ENCODE measurements at regions not wholly inside any gene's neighbourhood (a gene's known extent, or its start where the extent isn't known, plus 50 kb on each side); places are given as distances from the start of the nearest gene placed in this dataset.

DNA sequence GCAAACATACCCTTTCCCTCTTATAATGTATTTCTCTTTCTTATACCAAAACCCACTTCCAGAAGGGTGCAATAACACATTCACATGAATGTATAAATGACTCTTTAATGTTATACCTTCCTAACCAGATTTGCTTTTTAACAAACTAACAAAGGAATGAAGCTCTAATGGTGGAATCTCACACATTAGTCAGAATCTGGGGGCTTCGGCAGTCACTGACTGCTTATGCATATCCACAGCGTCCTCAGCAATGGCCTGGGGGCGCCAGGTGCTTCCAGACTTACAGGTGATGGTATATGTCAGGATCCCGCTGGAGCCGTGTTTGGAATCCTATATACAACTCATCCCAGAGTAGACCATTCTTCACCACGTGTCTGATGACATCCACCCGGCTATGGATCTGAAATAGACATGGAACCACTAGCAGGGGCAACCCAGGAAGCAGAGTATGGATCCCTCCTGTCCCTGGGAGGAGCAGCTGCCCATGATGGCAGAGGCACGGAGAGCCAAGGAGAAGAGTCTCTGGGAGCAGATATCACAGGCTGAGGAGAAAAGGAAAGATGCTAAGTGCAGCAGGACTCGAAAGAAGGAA is 150.8 kb upstream of the RIPOR2 start:
- Histone ChIP-seq H3K4me1 (ENCODE audit: insufficient read depth, low read length) (peaks cover 20% of the 10 kb centered on the region), H3K27me3 (ENCODE audit: insufficient read depth, low read length, poor library complexity) (no peaks in the 10 kb centered on the region), H4K20me1 (ENCODE audit: insufficient read depth, low read length) (no peaks in the 10 kb centered on the region), H3K27ac (ENCODE audit: low read length) (peak overlapping the region; percentile 23), H3K79me2 (ENCODE audit: insufficient read depth, low read length) (no peaks in the 10 kb centered on the region), H3K36me3 (ENCODE audit: insufficient read depth, low read length) (peaks cover 92% of the 10 kb centered on the region), H3K9ac (ENCODE audit: low read depth, low read length) (no peak overlapping the region), H3K4me2 (ENCODE audit: insufficient read depth, low read length) (no peak overlapping the region), H2AFZ (ENCODE audit: low read depth, low read length) (no peak overlapping the region), H3K4me3 (ENCODE audit: low read depth in 1 of 2, low read length in 2 of 2) (no peak overlapping the region), H3K9me3 (ENCODE audit: insufficient read depth, low read length, severe bottlenecking) (no peaks in the 10 kb centered on the region)
- TF ChIP-seq, protein P1, sequence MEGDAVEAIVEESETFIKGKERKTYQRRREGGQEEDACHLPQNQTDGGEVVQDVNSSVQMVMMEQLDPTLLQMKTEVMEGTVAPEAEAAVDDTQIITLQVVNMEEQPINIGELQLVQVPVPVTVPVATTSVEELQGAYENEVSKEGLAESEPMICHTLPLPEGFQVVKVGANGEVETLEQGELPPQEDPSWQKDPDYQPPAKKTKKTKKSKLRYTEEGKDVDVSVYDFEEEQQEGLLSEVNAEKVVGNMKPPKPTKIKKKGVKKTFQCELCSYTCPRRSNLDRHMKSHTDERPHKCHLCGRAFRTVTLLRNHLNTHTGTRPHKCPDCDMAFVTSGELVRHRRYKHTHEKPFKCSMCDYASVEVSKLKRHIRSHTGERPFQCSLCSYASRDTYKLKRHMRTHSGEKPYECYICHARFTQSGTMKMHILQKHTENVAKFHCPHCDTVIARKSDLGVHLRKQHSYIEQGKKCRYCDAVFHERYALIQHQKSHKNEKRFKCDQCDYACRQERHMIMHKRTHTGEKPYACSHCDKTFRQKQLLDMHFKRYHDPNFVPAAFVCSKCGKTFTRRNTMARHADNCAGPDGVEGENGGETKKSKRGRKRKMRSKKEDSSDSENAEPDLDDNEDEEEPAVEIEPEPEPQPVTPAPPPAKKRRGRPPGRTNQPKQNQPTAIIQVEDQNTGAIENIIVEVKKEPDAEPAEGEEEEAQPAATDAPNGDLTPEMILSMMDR (IDR thresholded peaks at IDR 0.05; ENCODE audit: borderline replicate concordance, extremely low read depth, low read length, poor library complexity, severe bottlenecking), result no peak
- TF ChIP-seq EZH2 (IDR thresholded peaks at IDR 0.05; ENCODE audit: borderline replicate concordance, low read depth, low read length, severe bottlenecking), result no peak
- no peak for ATAC-seq (ENCODE audit: insufficient read depth, low read depth)
- DNase-seq, result no peak

DNA sequence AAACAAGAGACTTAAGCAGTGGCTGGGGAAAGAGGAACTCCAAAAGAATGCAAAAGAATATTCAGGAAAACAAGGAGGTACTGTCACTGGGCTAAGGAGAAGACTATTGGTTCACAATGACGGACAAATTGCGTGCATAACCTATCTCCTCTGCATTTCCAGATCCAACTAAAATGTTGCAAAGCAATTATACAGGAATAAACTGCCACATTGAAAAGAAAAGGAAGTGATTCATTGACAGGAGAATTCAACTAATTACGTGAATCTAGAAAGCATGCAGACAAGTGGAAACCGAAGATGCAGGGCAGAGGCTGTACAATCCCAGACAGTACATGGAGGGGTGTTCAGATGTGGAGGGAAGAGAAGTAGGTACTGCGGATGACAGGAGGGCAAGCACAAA is 152.8 kb upstream of the RIPOR2 start:
- no peaks in the 10 kb centered on the region for H3K27me3 ChIP-seq (ENCODE audit: insufficient read depth, low read length, poor library complexity)
- H3K9me3 ChIP-seq (ENCODE audit: insufficient read depth, low read length, severe bottlenecking), result no peaks in the 10 kb centered on the region
- H3K27ac ChIP-seq (ENCODE audit: low read length), result 0 out of 2 replicates have a peak overlapping the region, but pooled peaks have one; percentile 18
- no peaks in the 10 kb centered on the region for H4K20me1 ChIP-seq (ENCODE audit: insufficient read depth, low read length)
- H3K4me3 ChIP-seq (ENCODE audit: low read depth in 1 of 2, low read length in 2 of 2), result no peak overlapping the region
- ATAC-seq (ENCODE audit: insufficient read depth, low read depth) (no peak), DNase-seq (no peak)
- H3K36me3 ChIP-seq (ENCODE audit: insufficient read depth, low read length), result peaks cover 94% of the 10 kb centered on the region
- no peak overlapping the region for H3K4me2 ChIP-seq (ENCODE audit: insufficient read depth, low read length)
- TF ChIP-seq, protein P1 (IDR thresholded peaks at IDR 0.05; ENCODE audit: borderline replicate concordance, extremely low read depth, low read length, poor library complexity, severe bottlenecking), result no peak
- no peak for TF ChIP-seq EZH2 (IDR thresholded peaks at IDR 0.05; ENCODE audit: borderline replicate concordance, low read depth, low read length, severe bottlenecking)
- H3K79me2 ChIP-seq (ENCODE audit: insufficient read depth, low read length), result no peaks in the 10 kb centered on the region
- peaks cover 20% of the 10 kb centered on the region for H3K4me1 ChIP-seq (ENCODE audit: insufficient read depth, low read length)
- no peak overlapping the region for H3K9ac ChIP-seq (ENCODE audit: low read depth, low read length)
- no peak overlapping the region for H2AFZ ChIP-seq (ENCODE audit: low read depth, low read length)

DNA sequence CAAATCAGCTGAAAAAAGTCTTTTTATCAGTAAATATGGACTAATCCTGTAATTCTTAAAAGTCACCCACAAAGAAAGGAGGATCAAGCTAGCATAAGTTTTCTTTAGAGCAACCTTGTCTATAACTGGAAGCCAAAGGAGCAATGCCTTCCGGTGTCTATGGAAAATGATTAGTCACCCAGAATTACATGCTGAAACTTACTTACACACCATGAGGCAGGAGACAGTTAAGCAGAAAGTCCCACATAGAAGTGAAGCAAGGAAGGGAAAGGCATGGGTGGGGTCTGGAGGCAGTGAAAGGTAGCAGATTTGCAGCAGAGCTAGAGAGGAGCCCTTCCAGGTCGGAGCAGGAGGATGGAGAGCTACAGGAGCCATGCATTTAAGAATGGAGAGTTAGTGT is 153.7 kb upstream of the RIPOR2 start:
- no peaks in the 10 kb centered on the region for H4K20me1 ChIP-seq (ENCODE audit: insufficient read depth, low read length)
- H2AFZ ChIP-seq (ENCODE audit: low read depth, low read length), result no peak overlapping the region
- no peak overlapping the region for H3K4me2 ChIP-seq (ENCODE audit: insufficient read depth, low read length)
- no peak overlapping the region for H3K27ac ChIP-seq (ENCODE audit: low read length)
- peaks cover 20% of the 10 kb centered on the region for H3K4me1 ChIP-seq (ENCODE audit: insufficient read depth, low read length)
- H3K4me3 ChIP-seq (ENCODE audit: low read depth in 1 of 2, low read length in 2 of 2), result no peak overlapping the region
- H3K9me3 ChIP-seq (ENCODE audit: insufficient read depth, low read length, severe bottlenecking), result no peaks in the 10 kb centered on the region
- TF ChIP-seq EZH2 (IDR thresholded peaks at IDR 0.05; ENCODE audit: borderline replicate concordance, low read depth, low read length, severe bottlenecking), result no peak
- TF ChIP-seq, protein P1 (IDR thresholded peaks at IDR 0.05; ENCODE audit: borderline replicate concordance, extremely low read depth, low read length, poor library complexity, severe bottlenecking), result no peak
- H3K79me2 ChIP-seq (ENCODE audit: insufficient read depth, low read length), result no peaks in the 10 kb centered on the region
- peaks cover 93% of the 10 kb centered on the region for H3K36me3 ChIP-seq (ENCODE audit: insufficient read depth, low read length)
- ATAC-seq (ENCODE audit: insufficient read depth, low read depth), result no peak
- H3K27me3 ChIP-seq (ENCODE audit: insufficient read depth, low read length, poor library complexity), result no peaks in the 10 kb centered on the region
- DNase-seq, result no peak
- H3K9ac ChIP-seq (ENCODE audit: low read depth, low read length), result no peak overlapping the region

Data from DND-41 (cell line).